Ovary (tissue), 7 donors: ENCODE measurements at regions not wholly inside any gene's neighbourhood (a gene's known extent, or its start where the extent isn't known, plus 50 kb on each side); places are given as distances from the start of the nearest gene placed in this dataset.

Experiments used
- DNase-seq, 5 donors: peaks; one replicate each; pipeline ENCODE4 v3.0.0-alpha.2; 2019 to 2020
- H3K27ac ChIP-seq, 2 donors: fragments of 200-600 bp; one replicate each; pipeline versions ENCODE4 v1.5.1 to v1.8.0; 2019 to 2022
- H3K27me3 ChIP-seq: fragments of 200-600 bp; one replicate; pipeline ENCODE4 v1.8.0; 2022
- H3K36me3 ChIP-seq: fragments of 200-600 bp; sonication (generic); one replicate; pipeline ENCODE4 v1.5.1; 2019
- H3K4me1 ChIP-seq: one replicate; pipeline ENCODE4 v1.8.1; 2013; ENCODE audit warnings: mild to moderate bottlenecking, moderate library complexity; ENCODE audit not compliant: insufficient read depth
- H3K4me3 ChIP-seq: fragments of 200-600 bp; sonication (generic); one replicate; pipeline ENCODE4 v1.5.1; 2017
- H3K9me3 ChIP-seq, 2 donors: fragments of 200-600 bp in 1 of 2; sonication (generic) in 1 of 2; one replicate each; pipeline versions ENCODE4 v1.5.1 to v1.8.1; 2013 to 2019; ENCODE audit warnings: mild to moderate bottlenecking in 1 of 2, moderate library complexity in 1 of 2
- CTCF ChIP-seq, 3 donors: fragments of 450-650 bp in 2 of 3; fragments of 200-600 bp in 1 of 3; IDR thresholded peaks; one replicate each; pipeline versions ENCODE4 v1.5.1 to v1.8.0; 2016 to 2022; ENCODE audit warnings: antibody characterized with exemption in 3 of 3, mild to moderate bottlenecking in 1 of 3
- EP300 ChIP-seq: sonication (generic); formaldehyde crosslinking; IDR thresholded peaks from one replicate; pipeline ENCODE4 v1.6.1; 2017; ENCODE audit warnings: antibody characterized with exemption
- POLR2A ChIP-seq: fragments of 450-650 bp; IDR thresholded peaks from one replicate; pipeline ENCODE4 v1.6.1; 2017; ENCODE audit warnings: antibody characterized with exemption, mild to moderate bottlenecking, moderate library complexity
- WGBS, 3 donors: extraction: QIAGEN DNeasy Blood & Tissue Kit in 1 of 3; methylation state at CpG; one replicate each; pipeline versions ENCODE4 v1.1.5 to v1.1.7; 2013 to 2017; 5-methylcytosine and 5-hydroxymethylcytosine counted together
- intact Hi-C, 4 donors: fragments of 100-400 bp; cut with DNase I; formaldehyde crosslinking; loops; one replicate each; pipeline versions ENCODE4 v1.11.0 to v1.15.1; 2022 to 2023
- donor health status: DM: no; HTN: no; CAD: no; lungs with moderate emphysema.
- donor health status: DM: no; HTN: no; CAD: no.
- donor health status: Bipolar disorder and iron deficiency.
- donor health status: DM: no; HTN: no; CAD: no.
- donor health status: DM: yes; HTN: yes; CAD: no.

GRCh38 chr5:54829676-54830535 is 155.5 kb downstream of the ESM1 start:
- H3K9me3 ChIP-seq: no peaks in the 10 kb centered on the region
- no peaks in the 10 kb centered on the region for H3K27me3 ChIP-seq
- no peak for DNase-seq
- H3K27ac ChIP-seq: no peak overlapping the region
- H3K4me3 ChIP-seq: no peak overlapping the region
- H3K4me1 ChIP-seq: peaks cover 8% of the 10 kb centered on the region
- TF ChIP-seq CTCF (IDR thresholded peaks at IDR 0.05) (no peak), EP300 (no peak), POLR2A (no peak)
- 20 to 26% (median 21%) methylated on average over 4 of the region's 4 CpGs for WGBS, 3 donors
- intact Hi-C loops: no loop called here
- no peaks in the 10 kb centered on the region for H3K36me3 ChIP-seq

- no peak overlapping the region for H3K27ac ChIP-seq
- intact Hi-C loops: no loop called here
- no peaks in the 10 kb centered on the region for H3K9me3 ChIP-seq
- no peak for DNase-seq
- H3K27me3 ChIP-seq: no peaks in the 10 kb centered on the region
- no peaks in the 10 kb centered on the region for H3K36me3 ChIP-seq
- TF ChIP-seq CTCF (IDR thresholded peaks at IDR 0.05) (no peak), EP300 (no peak), POLR2A (no peak)
- H3K4me3 ChIP-seq: no peak overlapping the region
- H3K4me1 ChIP-seq: peaks cover 8% of the 10 kb centered on the region
- 56 to 88% (median 83%) methylated on average over 8 of the region's 8 CpGs for WGBS, 3 donors
Observed at GRCh38 chr5:54829102-54829501, 156.3 kb downstream of the ESM1 start.

- intact Hi-C loops: no loop called here
- DNase-seq: no peak
- Histone ChIP-seq H3K4me1 (peaks cover 6% of the 10 kb centered on the region), H3K9me3 (no peaks in the 10 kb centered on the region), H3K27ac (no peak overlapping the region), H3K4me3 (no peak overlapping the region), H3K36me3 (no peaks in the 10 kb centered on the region), H3K27me3 (no peaks in the 10 kb centered on the region)
- TF ChIP-seq EP300: no peak
- TF ChIP-seq CTCF (IDR thresholded peaks at IDR 0.05): no peak
- no peak for TF ChIP-seq POLR2A
Observed at GRCh38 chr5:54828151-54828550, 157.2 kb downstream of the ESM1 start.

- no peaks in the 10 kb centered on the region for H3K9me3 ChIP-seq
- no peak for TF ChIP-seq POLR2A
- no peak for TF ChIP-seq CTCF (IDR thresholded peaks at IDR 0.05)
- no peak for TF ChIP-seq EP300
- H3K4me1 ChIP-seq: no peaks in the 10 kb centered on the region
- H3K4me3 ChIP-seq: no peak overlapping the region
- no peaks in the 10 kb centered on the region for H3K27me3 ChIP-seq
- no peaks in the 10 kb centered on the region for H3K36me3 ChIP-seq
- no peak overlapping the region for H3K27ac ChIP-seq
- no peak for DNase-seq
- intact Hi-C loops: no loop called here
Observed at GRCh38 chr5:54825005-54825404, 160.4 kb downstream of the ESM1 start.
